NOMO-1 treated with DMSO at 0.1 percent for 48 hours (cell line): ENCODE measurements at regions not wholly inside any gene's neighbourhood (a gene's known extent, or its start where the extent isn't known, plus 50 kb on each side); places are given as distances from the start of the nearest gene placed in this dataset.
"Not testable (repeated sequence)": the region's sequence is repeated elsewhere in the genome, so short reads cannot be mapped to it uniquely, and the experiment has no call there.

Experiments used
- DNase-seq: peaks from one replicate; lab custom pipeline; 2025; ENCODE audit not compliant: unreplicated experiment; lab: John Stamatoyannopoulos, UW

DNA sequence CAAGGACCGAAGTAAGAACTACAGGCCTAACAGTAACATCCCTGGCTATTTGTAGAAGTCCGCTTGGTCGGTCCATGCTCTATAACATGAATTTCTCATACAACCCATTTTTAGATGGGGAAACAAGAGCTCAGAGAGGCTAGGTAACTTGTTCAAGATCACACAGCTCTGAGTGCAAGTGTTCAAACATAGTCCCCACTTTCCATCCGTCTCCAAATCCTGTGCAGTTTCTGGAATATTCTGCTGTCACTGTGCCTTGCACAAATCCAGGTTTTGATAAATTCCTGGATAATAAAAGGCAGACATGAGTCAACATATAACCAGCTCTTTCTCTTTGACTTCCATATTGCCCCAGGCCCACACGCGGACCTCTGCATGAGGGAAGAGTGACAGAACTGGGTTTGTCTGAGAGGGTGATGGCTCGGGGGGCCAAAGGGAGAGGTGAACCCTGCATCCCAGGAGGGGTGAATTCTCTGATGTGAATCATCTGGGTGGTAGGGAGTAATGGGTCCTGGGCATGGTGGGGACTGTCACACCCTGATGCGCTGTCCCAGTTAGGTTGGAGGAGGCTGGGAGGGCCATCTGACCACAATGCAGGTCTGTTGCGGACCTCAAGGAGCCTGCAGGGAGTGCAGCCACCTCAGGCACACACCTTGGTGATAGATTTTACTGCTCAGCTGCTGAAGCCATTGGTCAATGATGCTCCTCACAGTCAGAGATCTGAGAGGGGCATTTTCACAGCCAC lies 162.2 kb downstream of the SMAD6 start:
- no peak for DNase-seq

DNA sequence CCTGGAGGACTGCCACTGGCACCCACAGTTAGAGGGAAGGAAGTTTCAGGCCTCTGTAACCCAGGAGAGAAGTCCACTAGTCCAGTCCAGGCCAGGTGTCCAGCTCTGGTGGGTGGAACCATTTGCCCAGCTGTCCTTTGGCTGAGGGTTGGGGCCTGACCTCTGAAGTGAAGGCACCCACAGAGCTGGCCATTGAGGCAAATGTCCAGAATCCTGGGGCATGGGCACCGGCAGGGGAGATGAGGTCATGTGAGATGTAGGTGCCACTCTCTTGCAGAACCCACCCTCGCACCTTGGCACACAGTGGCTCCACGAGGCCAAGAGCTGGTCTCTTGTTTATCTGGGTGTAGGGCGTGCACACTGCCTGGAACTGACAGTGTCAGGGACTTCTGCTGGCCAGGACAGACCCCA lies 162.8 kb downstream of the SMAD6 start:
- DNase-seq: no peak

- DNase-seq: peak; percentile 98
Observed at GRCh38 chr15:66865622-66866611, 163.9 kb downstream of the SMAD6 start.

DNA sequence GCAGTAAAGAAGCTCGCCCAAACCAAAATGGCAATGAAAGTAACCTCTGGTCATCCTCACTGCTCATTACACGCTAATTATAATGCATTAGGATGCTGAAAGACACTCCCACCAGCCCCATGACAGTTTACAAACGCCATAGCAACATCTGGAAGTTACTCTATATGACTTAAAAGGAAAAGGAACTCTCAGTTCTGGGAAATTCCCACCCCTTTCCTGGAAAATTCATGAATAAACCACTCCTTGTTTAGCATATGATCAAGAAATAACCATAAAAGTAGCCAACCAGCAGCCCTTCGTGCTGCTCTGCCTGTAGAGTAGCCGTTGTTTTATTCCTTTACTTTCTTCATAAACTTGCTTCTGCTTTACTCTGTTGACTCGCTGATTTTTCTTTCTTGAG lies 164.6 kb downstream of the SMAD6 start:
- DNase-seq: peak; percentile 7

- no peak for DNase-seq
Observed at GRCh38 chr15:66868918-66869317, 166.9 kb downstream of the SMAD6 start.

DNA sequence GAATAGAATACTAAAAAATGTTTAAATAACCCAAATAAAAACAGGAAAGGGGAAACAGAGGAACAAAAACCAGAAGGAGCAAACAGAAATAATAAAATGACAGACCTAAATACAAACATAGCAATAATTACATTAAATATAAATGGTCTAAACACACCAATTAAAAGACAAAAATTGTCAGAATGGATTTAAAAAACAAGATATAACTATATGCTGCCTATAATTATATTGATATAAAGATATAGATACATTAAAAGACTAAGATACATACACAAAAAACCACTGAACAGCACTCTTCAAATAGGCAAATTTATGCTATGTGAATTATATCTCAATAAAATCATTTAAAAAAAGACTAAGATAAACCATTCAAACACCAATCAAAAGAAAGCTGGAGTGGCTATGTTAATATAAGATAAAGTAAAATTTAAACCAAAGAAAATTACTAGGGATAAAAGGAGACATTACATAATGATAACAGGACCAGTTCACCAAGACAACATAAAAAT lies 168.9 kb downstream of the SMAD6 start:
- no peak for DNase-seq

GRCh38 chr15:66872405-66872804 lies 170.4 kb downstream of the SMAD6 start:
- DNase-seq: peak; percentile 76

- DNase-seq: not testable (repeated sequence)
Observed at GRCh38 chr15:66873331-66873730, 171.3 kb downstream of the SMAD6 start.

DNA sequence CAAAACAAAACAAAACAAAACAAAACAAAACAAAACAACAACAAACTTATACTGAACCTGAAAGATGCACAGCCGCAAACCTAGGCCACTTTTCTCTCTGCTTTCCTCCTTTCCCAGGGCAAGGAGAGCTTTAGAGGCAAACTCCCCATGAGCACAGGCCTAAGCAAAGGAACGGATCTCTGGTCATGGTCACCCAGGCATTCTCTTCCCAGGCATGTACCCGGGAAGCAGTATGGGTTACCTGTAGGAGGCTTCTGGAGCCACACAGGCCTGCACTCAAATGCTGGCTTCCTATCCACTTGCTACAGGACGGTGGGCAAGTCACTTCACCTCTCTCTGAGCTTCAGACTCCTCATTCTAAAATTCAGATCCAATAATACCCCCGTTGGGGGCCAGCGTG lies 171.8 kb downstream of the SMAD6 start:
- no peak for DNase-seq

DNA sequence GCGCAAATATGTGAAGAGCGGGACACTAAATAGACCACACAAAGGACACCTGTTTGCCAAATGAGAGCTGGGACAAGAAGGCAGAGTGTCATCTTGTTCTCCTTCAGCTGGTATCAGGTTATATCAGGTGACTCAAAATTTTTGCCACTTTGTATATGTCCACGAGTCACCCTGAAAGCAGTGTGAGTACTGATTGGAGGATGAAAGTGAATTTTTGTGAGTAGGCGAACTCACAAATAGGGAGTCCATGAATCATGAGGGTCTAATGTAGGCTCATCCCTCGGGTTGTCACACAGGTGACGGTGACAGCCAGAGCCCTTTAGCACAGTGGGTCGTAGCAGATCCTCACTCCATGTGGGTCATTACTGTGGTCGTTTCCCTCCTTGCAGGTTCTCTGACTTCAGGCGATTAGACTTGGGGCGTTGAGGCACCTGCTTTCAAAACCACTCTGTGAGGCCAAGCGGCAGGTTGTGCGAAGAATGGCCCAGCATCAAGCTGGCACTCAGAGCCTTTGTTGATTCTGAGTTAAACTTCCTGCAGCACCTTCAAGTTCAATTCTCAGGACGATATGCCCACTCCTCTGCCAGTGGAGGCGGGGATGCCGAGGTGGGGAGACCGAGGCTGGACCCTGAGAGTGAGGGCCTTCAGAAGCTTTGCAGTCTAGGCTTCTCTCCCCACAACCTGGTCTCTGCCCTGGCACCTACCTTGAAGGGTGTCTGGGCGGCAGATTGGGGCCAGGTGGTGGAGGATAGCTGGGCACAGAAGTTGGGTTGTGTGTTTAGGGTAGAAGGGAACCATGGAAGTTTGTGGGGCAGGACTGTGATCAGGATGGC lies 173.8 kb downstream of the SMAD6 start:
- DNase-seq: no peak

DNA sequence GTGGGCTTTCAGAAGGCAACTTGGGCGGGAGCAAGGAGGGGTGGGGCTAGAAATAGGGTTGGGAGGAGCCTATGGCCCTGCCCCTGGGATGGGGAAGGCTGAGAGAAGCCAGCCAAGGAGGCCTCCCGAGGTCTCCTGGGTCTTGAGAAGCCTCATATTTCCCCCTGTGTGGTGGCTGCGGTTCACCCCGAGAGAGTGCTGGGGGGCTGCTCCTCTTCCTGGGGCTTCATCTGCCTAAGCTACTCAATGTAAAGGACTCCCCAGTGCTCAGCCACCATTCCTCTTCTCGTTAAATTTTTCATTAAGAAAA lies 174.3 kb downstream of the SMAD6 start:
- no peak for DNase-seq

DNA sequence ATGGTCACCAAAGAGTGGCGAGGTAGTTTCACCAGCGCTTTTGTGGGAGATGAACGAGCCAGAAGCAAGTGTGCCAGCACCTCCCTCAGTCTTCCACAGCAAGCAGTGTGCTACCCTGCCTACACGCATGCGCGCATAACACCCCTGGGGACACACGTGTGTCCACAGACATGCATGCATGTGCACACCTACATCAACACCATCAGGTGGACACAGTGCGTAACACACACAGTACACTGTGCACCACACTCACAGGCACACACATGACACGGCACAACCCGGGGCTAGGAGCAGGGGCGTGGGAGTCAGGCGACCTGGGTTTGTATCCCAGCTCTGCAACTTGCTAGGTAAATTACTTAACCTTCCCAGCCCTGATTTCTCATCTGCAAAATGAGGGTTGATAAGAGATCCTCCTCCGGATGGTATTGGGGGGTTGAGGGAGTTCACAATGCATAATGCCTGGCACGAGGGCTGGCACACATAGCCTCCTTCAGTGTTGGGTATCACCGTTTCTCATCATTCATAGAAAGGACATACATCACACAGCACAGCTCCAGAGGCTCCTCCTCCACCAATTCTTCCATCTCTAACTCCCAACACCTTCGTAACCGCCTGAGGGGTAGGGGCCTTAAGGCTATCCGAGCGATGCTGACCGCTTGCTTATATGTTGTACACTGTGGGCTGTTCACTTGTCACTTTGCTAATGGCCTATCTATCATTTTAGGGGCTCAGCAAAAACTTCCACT lies 174.9 kb downstream of the SMAD6 start:
- DNase-seq: no peak

- no peak for DNase-seq
Observed at GRCh38 chr15:66877477-66878271, 175.6 kb downstream of the SMAD6 start.

DNA sequence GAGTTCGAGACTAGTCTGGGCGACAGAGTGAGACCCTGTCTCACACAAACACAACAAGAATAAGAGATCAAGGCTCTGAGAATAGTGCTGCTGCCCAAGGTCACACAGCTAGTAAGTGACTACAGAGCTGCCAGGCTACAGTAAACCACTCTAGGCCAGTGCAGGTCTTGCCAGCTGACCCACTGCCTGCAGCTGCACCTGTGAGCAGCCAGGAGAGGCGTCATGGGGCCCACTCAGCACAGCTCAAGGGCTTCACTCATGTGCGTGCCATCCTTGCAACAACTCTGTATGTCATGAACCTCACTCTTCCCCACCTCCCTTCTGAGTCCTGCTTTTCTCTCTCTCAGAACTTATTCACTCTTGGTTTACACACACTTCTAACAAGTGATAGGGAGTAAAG lies 176.7 kb downstream of the SMAD6 start:
- DNase-seq: no peak

GRCh38 chr15:66879531-66880368 lies 177.7 kb downstream of the SMAD6 start:
- DNase-seq: no peak

- no peak for DNase-seq
Observed at GRCh38 chr15:66880380-66881155, 178.5 kb downstream of the SMAD6 start.

DNA sequence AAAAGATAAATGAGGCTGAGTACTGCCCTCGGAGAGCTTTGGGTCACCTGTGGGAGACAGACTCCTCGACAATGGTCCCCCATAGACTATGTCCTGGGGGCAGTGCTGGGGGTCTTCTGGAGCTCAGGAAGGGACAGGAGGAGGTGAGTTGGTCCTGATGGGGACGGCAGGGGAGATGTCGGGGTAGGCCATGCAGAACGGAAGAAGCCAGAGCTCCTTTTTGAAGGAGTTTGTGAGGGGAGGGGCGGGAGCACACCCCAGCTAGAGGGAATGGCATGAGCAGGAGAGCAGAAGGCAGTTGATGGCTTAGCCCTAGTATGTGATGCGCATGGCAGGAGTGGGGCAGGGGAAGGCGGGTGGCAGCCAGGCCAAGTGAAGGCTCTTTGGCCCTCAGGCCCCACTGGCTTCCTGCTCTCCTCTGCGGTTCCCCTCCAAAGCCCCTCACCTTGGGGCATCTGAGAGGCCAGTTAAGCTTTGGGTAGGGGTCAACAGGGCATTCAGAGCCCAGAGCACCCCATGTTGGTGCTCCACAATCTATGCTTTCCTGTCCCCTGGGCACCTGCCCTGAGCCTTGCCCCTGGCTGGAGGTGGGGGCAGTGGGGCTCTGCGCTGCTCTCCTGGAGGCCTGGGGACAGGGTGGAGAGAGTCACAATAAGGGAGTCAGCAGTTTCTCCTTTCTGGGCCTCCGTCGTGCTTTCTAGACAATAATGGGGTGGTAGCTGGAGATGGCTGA lies 179.3 kb downstream of the SMAD6 start:
- DNase-seq: no peak
